Skeletal muscle satellite cell (primary cell): ENCODE measurements at regions not wholly inside any gene's neighbourhood (a gene's known extent, or its start where the extent isn't known, plus 50 kb on each side); places are given as distances from the start of the nearest gene placed in this dataset.
"Not testable (repeated sequence)": the region's sequence is repeated elsewhere in the genome, so short reads cannot be mapped to it uniquely, and the experiment has no call there.

Experiments
- H3K27me3 ChIP-seq: 2 replicates; pipeline ENCODE4 v1.7.0; 2013; ENCODE audit warnings: low read length; ENCODE audit not compliant: control insufficient read depth, insufficient read depth
- H3K36me3 ChIP-seq: 2 replicates; pipeline ENCODE4 v1.7.0; 2013; ENCODE audit warnings: mild to moderate bottlenecking, control low read depth, low read length; ENCODE audit not compliant: insufficient read depth
- H3K4me1 ChIP-seq: 2 replicates; pipeline ENCODE4 v1.7.0; 2013; ENCODE audit warnings: low read length; ENCODE audit not compliant: control insufficient read depth, insufficient read depth
- H3K4me2 ChIP-seq: 2 replicates; pipeline ENCODE4 v1.7.0; 2013; ENCODE audit warnings: mild to moderate bottlenecking, low read length
- H3K4me3 ChIP-seq: 2 replicates; pipeline ENCODE4 v1.7.0; 2013; ENCODE audit warnings: low read length
- H3K9ac ChIP-seq: 2 replicates; pipeline ENCODE4 v1.7.0; 2013; ENCODE audit warnings: mild to moderate bottlenecking, low read depth, low read length, moderate library complexity
- H3K9me3 ChIP-seq: replicated peaks from 2 replicates; pipeline ENCODE4 v1.7.0; 2013; ENCODE audit warnings: mild to moderate bottlenecking, control low read depth, low read length

GRCh38 chr14:45787167-45787566 lies 534.2 kb upstream of the MIS18BP1 start:
- no peak overlapping the region for H3K4me3 ChIP-seq
- H3K9me3 ChIP-seq: no peaks in the 10 kb centered on the region
- no peaks in the 10 kb centered on the region for H3K27me3 ChIP-seq
- H3K4me1 ChIP-seq: no peaks in the 10 kb centered on the region
- no peak overlapping the region for H3K9ac ChIP-seq
- H3K36me3 ChIP-seq: no peaks in the 10 kb centered on the region
- no peak overlapping the region for H3K4me2 ChIP-seq

GRCh38 chr14:45786266-45786665 lies 533.3 kb upstream of the MIS18BP1 start:
- no peaks in the 10 kb centered on the region for H3K36me3 ChIP-seq
- H3K4me1 ChIP-seq: no peaks in the 10 kb centered on the region
- H3K9me3 ChIP-seq: no peaks in the 10 kb centered on the region
- H3K9ac ChIP-seq: no peak overlapping the region
- H3K27me3 ChIP-seq: no peaks in the 10 kb centered on the region
- H3K4me3 ChIP-seq: no peak overlapping the region
- no peak overlapping the region for H3K4me2 ChIP-seq

GRCh38 chr14:45785240-45785639 lies 532.2 kb upstream of the MIS18BP1 start:
- Histone ChIP-seq H3K4me1 (no peaks in the 10 kb centered on the region), H3K9me3 (no peaks in the 10 kb centered on the region), H3K36me3 (no peaks in the 10 kb centered on the region), H3K9ac (no peak overlapping the region), H3K4me3 (no peak overlapping the region), H3K4me2 (no peak overlapping the region), H3K27me3 (no peaks in the 10 kb centered on the region)

- no peak overlapping the region for H3K9ac ChIP-seq
- H3K27me3 ChIP-seq: no peaks in the 10 kb centered on the region
- H3K36me3 ChIP-seq: no peaks in the 10 kb centered on the region
- H3K4me3 ChIP-seq: no peak overlapping the region
- no peaks in the 10 kb centered on the region for H3K9me3 ChIP-seq
- no peaks in the 10 kb centered on the region for H3K4me1 ChIP-seq
- no peak overlapping the region for H3K4me2 ChIP-seq
Measured at GRCh38 chr14:45766247-45766646, 513.2 kb upstream of the MIS18BP1 start.

GRCh38 chr14:45757655-45758054 lies 504.7 kb upstream of the MIS18BP1 start:
- Histone ChIP-seq H3K9ac (no peak overlapping the region), H3K4me3 (no peak overlapping the region), H3K27me3 (no peaks in the 10 kb centered on the region), H3K9me3 (no peaks in the 10 kb centered on the region), H3K4me1 (no peaks in the 10 kb centered on the region), H3K4me2 (no peak overlapping the region), H3K36me3 (no peaks in the 10 kb centered on the region)

GRCh38 chr14:45756412-45756811 lies 503.4 kb upstream of the MIS18BP1 start:
- not testable (repeated sequence) for H3K4me1 ChIP-seq, H3K36me3 ChIP-seq, H3K27me3 ChIP-seq, H3K4me2 ChIP-seq, H3K9me3 ChIP-seq, H3K9ac ChIP-seq, H3K4me3 ChIP-seq

GRCh38 chr14:45743884-45744283 lies 490.9 kb upstream of the MIS18BP1 start:
- Histone ChIP-seq H3K4me1 (no peaks in the 10 kb centered on the region), H3K27me3 (no peaks in the 10 kb centered on the region), H3K9me3 (no peaks in the 10 kb centered on the region), H3K9ac (no peak overlapping the region), H3K4me3 (no peak overlapping the region), H3K36me3 (no peaks in the 10 kb centered on the region), H3K4me2 (no peak overlapping the region)

- Histone ChIP-seq H3K4me3 (no peak overlapping the region), H3K9me3 (no peaks in the 10 kb centered on the region), H3K4me2 (no peak overlapping the region), H3K36me3 (no peaks in the 10 kb centered on the region), H3K4me1 (no peaks in the 10 kb centered on the region), H3K9ac (no peak overlapping the region), H3K27me3 (no peaks in the 10 kb centered on the region)
Measured at GRCh38 chr14:45742187-45742586, 489.2 kb upstream of the MIS18BP1 start.

- Histone ChIP-seq H3K4me2 (no peak overlapping the region), H3K9me3 (no peaks in the 10 kb centered on the region), H3K4me1 (no peaks in the 10 kb centered on the region), H3K27me3 (no peaks in the 10 kb centered on the region), H3K4me3 (no peak overlapping the region), H3K36me3 (no peaks in the 10 kb centered on the region), H3K9ac (no peak overlapping the region)
Measured at GRCh38 chr14:45728434-45729225, 475.6 kb upstream of the MIS18BP1 start.

GRCh38 chr14:45727133-45727532 lies 474.1 kb upstream of the MIS18BP1 start:
- H3K9me3 ChIP-seq: no peaks in the 10 kb centered on the region
- no peak overlapping the region for H3K4me3 ChIP-seq
- H3K4me2 ChIP-seq: no peak overlapping the region
- no peak overlapping the region for H3K9ac ChIP-seq
- H3K27me3 ChIP-seq: no peaks in the 10 kb centered on the region
- H3K4me1 ChIP-seq: no peaks in the 10 kb centered on the region
- no peaks in the 10 kb centered on the region for H3K36me3 ChIP-seq

- Histone ChIP-seq H3K9ac (no peak overlapping the region), H3K9me3 (no peaks in the 10 kb centered on the region), H3K4me3 (no peak overlapping the region), H3K36me3 (no peaks in the 10 kb centered on the region), H3K4me2 (no peak overlapping the region), H3K4me1 (no peaks in the 10 kb centered on the region), H3K27me3 (no peaks in the 10 kb centered on the region)
Measured at GRCh38 chr14:45721472-45721871, 468.5 kb upstream of the MIS18BP1 start.

- Histone ChIP-seq H3K9ac (no peak overlapping the region), H3K4me2 (no peak overlapping the region), H3K36me3 (no peaks in the 10 kb centered on the region), H3K9me3 (no peaks in the 10 kb centered on the region), H3K27me3 (no peaks in the 10 kb centered on the region), H3K4me1 (no peaks in the 10 kb centered on the region), H3K4me3 (no peak overlapping the region)
Measured at GRCh38 chr14:45716572-45716971, 463.6 kb upstream of the MIS18BP1 start.
